ENCODE measurements at regions not wholly inside any gene's neighbourhood (a gene's known extent, or its start where the extent isn't known, plus 50 kb on each side); places are given as distances from the start of the nearest gene placed in this dataset.

GRCh38 chrX:25717122-25717521 is 421.0 kb upstream of the MAGEB18 start:
- in situ Hi-C loops (cut with MboI) = no loop called here
- Histone ChIP-seq H2AFZ (no peak overlapping the region), H3K27me3 (replicated peaks; ENCODE audit: insufficient read depth) (no peaks in the 10 kb centered on the region), H4K20me1 (ENCODE audit: insufficient read depth) (no peaks in the 10 kb centered on the region), H3K36me3 (ENCODE audit: low read depth) (no peaks in the 10 kb centered on the region), H3K27ac (no peak overlapping the region), H3K9me3 (ENCODE audit: low read depth) (no peaks in the 10 kb centered on the region), H3K4me2 (ENCODE audit: unreplicated experiment) (no peak overlapping the region), H3K79me2 (ENCODE audit: insufficient read depth) (no peaks in the 10 kb centered on the region), H3K4me3 (no peak overlapping the region), H3F3A (ENCODE audit: insufficient read depth) (no peaks in the 10 kb centered on the region), H3K9me2 (ENCODE audit: insufficient read depth) (no peaks in the 10 kb centered on the region), H3K4me1 (ENCODE audit: insufficient read depth) (no peaks in the 10 kb centered on the region), H3K9ac (no peak overlapping the region)
- no peak for DNase-seq
- TF ChIP-seq EZH2 (IDR thresholded peaks at IDR 0.05; ENCODE audit: insufficient read depth, poor library complexity, severe bottlenecking) = no peak
- no peak for TF ChIP-seq EZH2phosphoT487 (IDR thresholded peaks at IDR 0.05; ENCODE audit: insufficient read depth, low read depth)
- 3 to 5% methylated on average over 2 of the region's 2 CpGs for WGBS, 2 experiments (ENCODE audit: low coverage in 1 of 2, low lambda C conversion rate in 2 of 2, missing lambda C conversion rate in 2 of 2)

GRCh38 chrX:25721564-25721963 is 416.6 kb upstream of the MAGEB18 start:
- 0% methylated on average over 2 of the region's 2 CpGs for WGBS, 2 experiments (ENCODE audit: low coverage in 1 of 2, low lambda C conversion rate in 2 of 2, missing lambda C conversion rate in 2 of 2)
- no peaks in the 10 kb centered on the region for H3K79me2 ChIP-seq (ENCODE audit: insufficient read depth)
- H4K20me1 ChIP-seq (ENCODE audit: insufficient read depth) = no peaks in the 10 kb centered on the region
- H2AFZ ChIP-seq = no peak overlapping the region
- H3K4me3 ChIP-seq = no peak overlapping the region
- no peaks in the 10 kb centered on the region for H3F3A ChIP-seq (ENCODE audit: insufficient read depth)
- H3K4me2 ChIP-seq (ENCODE audit: unreplicated experiment) = no peak overlapping the region
- H3K9ac ChIP-seq = no peak overlapping the region
- peak; percentile 2 for DNase-seq
- H3K9me3 ChIP-seq (ENCODE audit: low read depth) = no peaks in the 10 kb centered on the region
- no peak overlapping the region for H3K27ac ChIP-seq
- in situ Hi-C loops (cut with MboI) = no loop called here
- no peaks in the 10 kb centered on the region for H3K9me2 ChIP-seq (ENCODE audit: insufficient read depth)
- TF ChIP-seq EZH2phosphoT487 (IDR thresholded peaks at IDR 0.05; ENCODE audit: insufficient read depth, low read depth) (no peak), EZH2 (IDR thresholded peaks at IDR 0.05; ENCODE audit: insufficient read depth, poor library complexity, severe bottlenecking) (no peak)
- no peaks in the 10 kb centered on the region for H3K4me1 ChIP-seq (ENCODE audit: insufficient read depth)
- H3K36me3 ChIP-seq (ENCODE audit: low read depth) = no peaks in the 10 kb centered on the region
- no peaks in the 10 kb centered on the region for H3K27me3 ChIP-seq (replicated peaks; ENCODE audit: insufficient read depth)

DNA sequence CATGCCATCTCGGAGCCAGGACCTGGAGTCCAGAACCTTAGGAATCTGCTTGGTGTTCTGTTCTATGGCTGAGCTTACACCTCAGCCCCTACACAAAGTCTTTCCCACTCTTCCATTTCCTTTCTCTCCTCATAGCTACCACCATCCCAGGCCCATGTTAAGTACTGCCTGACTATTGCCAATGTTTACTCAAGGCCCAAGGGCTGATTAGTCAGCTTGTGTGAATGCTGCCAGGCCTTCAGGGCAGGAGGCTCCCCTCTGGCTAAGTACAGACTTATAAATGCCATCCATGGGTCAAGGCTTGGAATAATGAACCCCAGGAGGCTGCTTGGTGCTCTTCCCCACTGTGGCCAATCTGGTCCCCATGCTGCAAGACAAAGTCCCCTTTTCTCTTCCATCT is 411.6 kb upstream of the MAGEB18 start:
- Histone ChIP-seq H3K36me3 (ENCODE audit: low read depth) (no peaks in the 10 kb centered on the region), H3K9me2 (ENCODE audit: insufficient read depth) (no peaks in the 10 kb centered on the region), H3K27me3 (replicated peaks; ENCODE audit: insufficient read depth) (no peaks in the 10 kb centered on the region), H3F3A (ENCODE audit: insufficient read depth) (no peaks in the 10 kb centered on the region), H3K9ac (no peak overlapping the region), H3K4me3 (no peak overlapping the region), H3K27ac (no peak overlapping the region), H4K20me1 (ENCODE audit: insufficient read depth) (no peaks in the 10 kb centered on the region), H3K9me3 (ENCODE audit: low read depth) (no peaks in the 10 kb centered on the region), H3K79me2 (ENCODE audit: insufficient read depth) (no peaks in the 10 kb centered on the region), H2AFZ (no peak overlapping the region), H3K4me1 (ENCODE audit: insufficient read depth) (no peaks in the 10 kb centered on the region), H3K4me2 (ENCODE audit: unreplicated experiment) (no peak overlapping the region)
- no peak for TF ChIP-seq EZH2phosphoT487 (IDR thresholded peaks at IDR 0.05; ENCODE audit: insufficient read depth, low read depth)
- no peak for TF ChIP-seq EZH2 (IDR thresholded peaks at IDR 0.05; ENCODE audit: insufficient read depth, poor library complexity, severe bottlenecking)
- DNase-seq = no peak
- in situ Hi-C loops (cut with MboI) = no loop called here
- 14% methylated on average over 1 of the region's 1 CpG for WGBS, 2 experiments (ENCODE audit: low coverage in 1 of 2, low lambda C conversion rate in 2 of 2, missing lambda C conversion rate in 2 of 2)

- Histone ChIP-seq H3K9me2 (ENCODE audit: insufficient read depth) (no peaks in the 10 kb centered on the region), H3K27ac (no peak overlapping the region), H3K79me2 (ENCODE audit: insufficient read depth) (no peaks in the 10 kb centered on the region), H4K20me1 (ENCODE audit: insufficient read depth) (no peaks in the 10 kb centered on the region), H3K4me1 (ENCODE audit: insufficient read depth) (no peaks in the 10 kb centered on the region), H3K27me3 (replicated peaks; ENCODE audit: insufficient read depth) (no peaks in the 10 kb centered on the region), H3K9me3 (ENCODE audit: low read depth) (no peaks in the 10 kb centered on the region), H3K4me3 (no peak overlapping the region), H3K36me3 (ENCODE audit: low read depth) (no peaks in the 10 kb centered on the region), H2AFZ (no peak overlapping the region), H3K9ac (no peak overlapping the region), H3F3A (ENCODE audit: insufficient read depth) (no peaks in the 10 kb centered on the region), H3K4me2 (ENCODE audit: unreplicated experiment) (no peak overlapping the region)
- no peak for DNase-seq
- 7 to 9% methylated on average over 3 of the region's 3 CpGs for WGBS, 2 experiments (ENCODE audit: low coverage in 1 of 2, low lambda C conversion rate in 2 of 2, missing lambda C conversion rate in 2 of 2)
- in situ Hi-C loops (cut with MboI) = no loop called here
- TF ChIP-seq EZH2 (IDR thresholded peaks at IDR 0.05; ENCODE audit: insufficient read depth, poor library complexity, severe bottlenecking) (no peak), EZH2phosphoT487 (IDR thresholded peaks at IDR 0.05; ENCODE audit: insufficient read depth, low read depth) (no peak)
Observed at GRCh38 chrX:25733148-25733547, 405.0 kb upstream of the MAGEB18 start.

- no peak overlapping the region for H3K27ac ChIP-seq
- H3K9ac ChIP-seq = no peak overlapping the region
- no peaks in the 10 kb centered on the region for H3F3A ChIP-seq (ENCODE audit: insufficient read depth)
- no peaks in the 10 kb centered on the region for H3K27me3 ChIP-seq (replicated peaks; ENCODE audit: insufficient read depth)
- H3K4me1 ChIP-seq (ENCODE audit: insufficient read depth) = no peaks in the 10 kb centered on the region
- H3K4me3 ChIP-seq = no peak overlapping the region
- in situ Hi-C loops (cut with MboI) = no loop called here
- H3K9me3 ChIP-seq (ENCODE audit: low read depth) = no peaks in the 10 kb centered on the region
- H3K4me2 ChIP-seq (ENCODE audit: unreplicated experiment) = no peak overlapping the region
- H3K9me2 ChIP-seq (ENCODE audit: insufficient read depth) = no peaks in the 10 kb centered on the region
- no peak overlapping the region for H2AFZ ChIP-seq
- no peaks in the 10 kb centered on the region for H4K20me1 ChIP-seq (ENCODE audit: insufficient read depth)
- no peaks in the 10 kb centered on the region for H3K79me2 ChIP-seq (ENCODE audit: insufficient read depth)
- TF ChIP-seq EZH2 (IDR thresholded peaks at IDR 0.05; ENCODE audit: insufficient read depth, poor library complexity, severe bottlenecking) (no peak), EZH2phosphoT487 (IDR thresholded peaks at IDR 0.05; ENCODE audit: insufficient read depth, low read depth) (no peak)
- no peaks in the 10 kb centered on the region for H3K36me3 ChIP-seq (ENCODE audit: low read depth)
- DNase-seq = no peak
Observed at GRCh38 chrX:25737540-25737939, 400.6 kb upstream of the MAGEB18 start.
